Testis (tissue), 2 donors: ENCODE measurements at regions not wholly inside any gene's neighbourhood (a gene's known extent, or its start where the extent isn't known, plus 50 kb on each side); places are given as distances from the start of the nearest gene placed in this dataset.

ENCODE experiments used
- POLR2A ChIP-seq: fragments of 450-650 bp; IDR thresholded peaks from one replicate; pipeline ENCODE4 v1.6.1; 2017; ENCODE audit warnings: antibody characterized with exemption, mild to moderate bottlenecking, moderate library complexity
- TF ChIP-seq, protein P1 (sequence below), 3 experiments: fragments of 450-650 bp in 2 of 3; fragments of 200-600 bp in 1 of 3; sonication (generic) in 1 of 3; IDR thresholded peaks; one replicate each; pipeline ENCODE4 v1.5.1; 2016 to 2019; ENCODE audit warnings: antibody characterized with exemption in 3 of 3, mild to moderate bottlenecking in 2 of 3, moderate library complexity in 1 of 3

DNA sequence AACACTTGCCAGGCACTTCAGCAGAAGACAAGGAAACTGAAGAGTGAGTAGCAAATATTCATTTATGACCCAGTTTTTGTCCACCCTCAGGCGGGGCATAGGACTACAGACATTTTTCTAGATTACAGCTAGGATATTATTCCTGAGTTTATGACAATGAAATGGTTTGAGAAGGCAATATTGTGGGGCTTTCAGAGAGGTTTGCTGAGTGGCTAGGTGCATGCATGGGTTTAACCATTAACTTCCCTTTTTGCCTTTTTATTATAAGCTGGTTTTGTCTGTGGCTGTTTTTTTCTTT lies 104.0 kb upstream of the BCAT1 start:
- TF ChIP-seq POLR2A: no peak
- TF ChIP-seq, protein P1, sequence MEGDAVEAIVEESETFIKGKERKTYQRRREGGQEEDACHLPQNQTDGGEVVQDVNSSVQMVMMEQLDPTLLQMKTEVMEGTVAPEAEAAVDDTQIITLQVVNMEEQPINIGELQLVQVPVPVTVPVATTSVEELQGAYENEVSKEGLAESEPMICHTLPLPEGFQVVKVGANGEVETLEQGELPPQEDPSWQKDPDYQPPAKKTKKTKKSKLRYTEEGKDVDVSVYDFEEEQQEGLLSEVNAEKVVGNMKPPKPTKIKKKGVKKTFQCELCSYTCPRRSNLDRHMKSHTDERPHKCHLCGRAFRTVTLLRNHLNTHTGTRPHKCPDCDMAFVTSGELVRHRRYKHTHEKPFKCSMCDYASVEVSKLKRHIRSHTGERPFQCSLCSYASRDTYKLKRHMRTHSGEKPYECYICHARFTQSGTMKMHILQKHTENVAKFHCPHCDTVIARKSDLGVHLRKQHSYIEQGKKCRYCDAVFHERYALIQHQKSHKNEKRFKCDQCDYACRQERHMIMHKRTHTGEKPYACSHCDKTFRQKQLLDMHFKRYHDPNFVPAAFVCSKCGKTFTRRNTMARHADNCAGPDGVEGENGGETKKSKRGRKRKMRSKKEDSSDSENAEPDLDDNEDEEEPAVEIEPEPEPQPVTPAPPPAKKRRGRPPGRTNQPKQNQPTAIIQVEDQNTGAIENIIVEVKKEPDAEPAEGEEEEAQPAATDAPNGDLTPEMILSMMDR (IDR thresholded peaks at IDR 0.05): no peak
